HFFc6 (cell line): ENCODE measurements at regions not wholly inside any gene's neighbourhood (a gene's known extent, or its start where the extent isn't known, plus 50 kb on each side); places are given as distances from the start of the nearest gene placed in this dataset.

Experiments used
- DNase-seq: peaks from one replicate; pipeline ENCODE4 v3.0.0-alpha.2; 2018
- H3K27ac Mint-ChIP-seq: 2 replicates; pipeline ENCODE4 v1.8.0; 2020; ENCODE audit warnings: mild to moderate bottlenecking, mixed read lengths
- H3K27me3 Mint-ChIP-seq: 2 replicates; pipeline ENCODE4 v1.8.0; 2021; ENCODE audit warnings: mild to moderate bottlenecking, moderate library complexity, mixed read lengths; ENCODE audit not compliant: insufficient read depth
- H3K36me3 Mint-ChIP-seq: 2 replicates; pipeline ENCODE4 v1.8.0; 2021; ENCODE audit warnings: low read depth, mixed read lengths
- H3K4me1 Mint-ChIP-seq: 2 replicates; pipeline ENCODE4 v1.8.0; 2020; ENCODE audit warnings: low read depth, mixed read lengths
- H3K4me3 Mint-ChIP-seq: 2 replicates; pipeline ENCODE4 v1.8.0; 2020; ENCODE audit warnings: mild to moderate bottlenecking, moderate library complexity, mixed read lengths
- H3K9me3 Mint-ChIP-seq: 2 replicates; pipeline ENCODE4 v1.8.0; 2020; ENCODE audit warnings: mild to moderate bottlenecking, mixed read lengths
- TF ChIP-seq, protein P1 (sequence below): fragments of 200-600 bp; sonication (generic); IDR thresholded peaks from 2 replicates; pipeline ENCODE4 v1.5.0; 2021; ENCODE audit warnings: antibody characterized with exemption, mild to moderate bottlenecking

DNA sequence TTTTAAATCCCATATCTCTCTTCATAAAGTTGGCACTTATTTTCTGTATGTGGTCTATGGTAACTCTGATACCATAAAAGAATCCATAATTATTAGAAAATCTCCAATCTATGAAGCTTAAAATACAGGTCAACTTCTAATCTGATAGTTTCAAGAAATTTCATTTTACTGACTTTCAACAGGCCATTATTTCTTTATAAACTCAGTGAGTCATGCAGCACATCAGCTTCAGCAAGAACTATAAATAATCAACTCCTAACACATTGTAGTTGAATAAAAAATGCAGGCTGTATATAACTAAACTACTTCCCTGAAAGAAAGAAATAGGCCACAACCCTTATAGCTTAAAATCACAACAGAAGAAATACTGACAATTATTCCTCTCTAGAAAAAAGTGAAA, 204.3 kb upstream of the CCDC150 start:
- Mint-ChIP-seq H3K27me3 (peaks cover 2% of the 10 kb centered on the region), H3K27ac (no peak overlapping the region), H3K9me3 (no peaks in the 10 kb centered on the region), H3K4me1 (peaks cover 33% of the 10 kb centered on the region), H3K36me3 (no peaks in the 10 kb centered on the region), H3K4me3 (no peak overlapping the region)
- no peak for DNase-seq
- TF ChIP-seq, protein P1, sequence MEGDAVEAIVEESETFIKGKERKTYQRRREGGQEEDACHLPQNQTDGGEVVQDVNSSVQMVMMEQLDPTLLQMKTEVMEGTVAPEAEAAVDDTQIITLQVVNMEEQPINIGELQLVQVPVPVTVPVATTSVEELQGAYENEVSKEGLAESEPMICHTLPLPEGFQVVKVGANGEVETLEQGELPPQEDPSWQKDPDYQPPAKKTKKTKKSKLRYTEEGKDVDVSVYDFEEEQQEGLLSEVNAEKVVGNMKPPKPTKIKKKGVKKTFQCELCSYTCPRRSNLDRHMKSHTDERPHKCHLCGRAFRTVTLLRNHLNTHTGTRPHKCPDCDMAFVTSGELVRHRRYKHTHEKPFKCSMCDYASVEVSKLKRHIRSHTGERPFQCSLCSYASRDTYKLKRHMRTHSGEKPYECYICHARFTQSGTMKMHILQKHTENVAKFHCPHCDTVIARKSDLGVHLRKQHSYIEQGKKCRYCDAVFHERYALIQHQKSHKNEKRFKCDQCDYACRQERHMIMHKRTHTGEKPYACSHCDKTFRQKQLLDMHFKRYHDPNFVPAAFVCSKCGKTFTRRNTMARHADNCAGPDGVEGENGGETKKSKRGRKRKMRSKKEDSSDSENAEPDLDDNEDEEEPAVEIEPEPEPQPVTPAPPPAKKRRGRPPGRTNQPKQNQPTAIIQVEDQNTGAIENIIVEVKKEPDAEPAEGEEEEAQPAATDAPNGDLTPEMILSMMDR, result no peak

DNA sequence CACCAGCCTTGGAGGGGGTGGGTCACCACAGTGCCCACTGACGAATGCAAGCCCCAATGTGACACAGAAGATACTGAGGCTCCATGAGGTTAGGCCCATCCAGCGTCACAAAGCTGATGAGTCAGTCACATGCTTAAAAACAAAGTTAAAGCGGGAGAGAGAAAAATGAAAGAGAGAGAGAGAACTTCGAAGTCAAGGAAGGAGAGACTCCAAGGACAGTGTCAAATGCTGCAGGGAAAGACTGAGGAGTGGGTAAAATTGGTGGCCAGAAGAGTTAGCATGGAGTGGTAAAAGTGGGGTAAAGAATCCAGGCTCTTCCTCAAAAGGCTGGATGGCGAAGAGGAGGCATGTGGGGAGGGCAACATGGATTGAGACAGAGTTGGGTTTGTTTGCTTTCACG, 201.9 kb upstream of the CCDC150 start:
- H3K27ac Mint-ChIP-seq, result peak overlapping the region; percentile 40
- no peaks in the 10 kb centered on the region for H3K9me3 Mint-ChIP-seq
- peaks cover 2% of the 10 kb centered on the region for H3K27me3 Mint-ChIP-seq
- no peaks in the 10 kb centered on the region for H3K36me3 Mint-ChIP-seq
- peaks cover 33% of the 10 kb centered on the region for H3K4me1 Mint-ChIP-seq
- DNase-seq, result no peak
- H3K4me3 Mint-ChIP-seq, result peak overlapping the region; percentile 18
- TF ChIP-seq, protein P1, result no peak

DNA sequence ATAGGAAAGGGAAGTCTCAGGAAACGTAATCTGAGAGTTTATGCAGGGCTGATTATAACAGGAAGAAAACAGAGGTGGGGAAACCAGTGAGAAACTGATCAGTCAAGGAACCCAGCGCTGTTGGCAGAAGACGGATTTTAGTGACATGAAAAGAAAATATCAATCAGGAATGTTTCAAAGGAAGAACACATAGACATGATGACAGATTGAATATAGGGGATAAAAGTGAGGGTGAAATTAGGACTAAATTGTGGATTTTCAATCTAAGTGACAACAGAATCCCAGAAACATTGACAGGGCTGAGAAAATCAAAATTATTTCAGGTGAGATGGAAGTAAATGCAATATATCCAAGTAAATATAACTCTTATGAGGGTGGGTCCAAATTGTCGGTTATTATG, 199.8 kb upstream of the CCDC150 start:
- H3K4me3 Mint-ChIP-seq, result no peak overlapping the region
- TF ChIP-seq, protein P1, result no peak
- H3K36me3 Mint-ChIP-seq, result no peaks in the 10 kb centered on the region
- H3K27me3 Mint-ChIP-seq, result peaks cover under 1% of the 10 kb centered on the region
- no peaks in the 10 kb centered on the region for H3K9me3 Mint-ChIP-seq
- H3K4me1 Mint-ChIP-seq, result peaks cover 31% of the 10 kb centered on the region
- DNase-seq, result no peak
- no peak overlapping the region for H3K27ac Mint-ChIP-seq

DNA sequence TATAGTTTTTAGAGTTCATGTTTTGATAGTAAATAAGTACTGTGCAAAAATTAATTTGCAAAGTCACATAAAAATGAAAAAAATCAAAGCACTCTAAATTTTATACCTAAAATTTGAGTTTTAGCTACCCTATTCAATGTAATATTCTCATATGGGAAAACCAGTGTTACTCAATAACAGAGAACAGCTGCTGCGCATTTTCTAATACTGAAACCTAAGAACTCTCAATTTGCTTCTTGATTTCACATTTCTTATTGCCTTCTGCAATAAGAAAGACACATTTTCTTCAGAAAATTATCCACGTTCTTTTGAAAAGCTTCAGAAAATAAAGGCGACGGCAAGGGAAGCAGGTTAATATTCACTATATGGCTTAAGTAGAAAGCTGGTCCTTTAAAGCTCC, 199.1 kb upstream of the CCDC150 start:
- no peaks in the 10 kb centered on the region for H3K36me3 Mint-ChIP-seq

DNA sequence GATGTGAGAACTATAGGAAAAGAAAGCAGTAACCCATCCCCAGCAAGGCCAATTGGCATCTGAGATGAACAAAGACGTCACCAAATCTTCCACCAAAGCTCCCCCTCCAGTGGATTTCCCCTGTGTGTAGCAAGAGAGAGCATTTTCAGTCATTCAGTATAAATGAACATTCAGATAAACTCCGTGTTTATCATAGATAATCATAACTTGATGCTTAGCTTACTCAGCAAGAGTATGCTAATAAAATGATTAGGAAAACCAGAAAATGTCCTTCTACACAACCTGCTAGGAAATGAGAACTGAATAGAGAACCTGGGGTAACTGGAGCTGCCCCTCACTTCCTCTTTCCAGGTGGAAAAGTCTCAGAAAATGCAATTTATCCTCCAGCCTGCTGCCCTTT, 198.0 kb upstream of the CCDC150 start:
- Mint-ChIP-seq H3K27ac (no peak overlapping the region), H3K4me1 (peaks cover 20% of the 10 kb centered on the region), H3K36me3 (no peaks in the 10 kb centered on the region), H3K4me3 (no peak overlapping the region), H3K9me3 (no peaks in the 10 kb centered on the region), H3K27me3 (no peaks in the 10 kb centered on the region; the same call in 1 of the 2 replicates)
- TF ChIP-seq, protein P1, result no peak
- DNase-seq, result no peak

More for the DNA sequence above, 199.1 kb upstream of the CCDC150 start:
- no peaks in the 10 kb centered on the region; the same call in 1 of the 2 replicates for H3K27me3 Mint-ChIP-seq
- H3K4me3 Mint-ChIP-seq, result no peak overlapping the region
- peaks cover 24% of the 10 kb centered on the region for H3K4me1 Mint-ChIP-seq
- TF ChIP-seq, protein P1, result no peak
- no peak overlapping the region for H3K27ac Mint-ChIP-seq
- no peaks in the 10 kb centered on the region for H3K9me3 Mint-ChIP-seq
- no peak for DNase-seq

DNA sequence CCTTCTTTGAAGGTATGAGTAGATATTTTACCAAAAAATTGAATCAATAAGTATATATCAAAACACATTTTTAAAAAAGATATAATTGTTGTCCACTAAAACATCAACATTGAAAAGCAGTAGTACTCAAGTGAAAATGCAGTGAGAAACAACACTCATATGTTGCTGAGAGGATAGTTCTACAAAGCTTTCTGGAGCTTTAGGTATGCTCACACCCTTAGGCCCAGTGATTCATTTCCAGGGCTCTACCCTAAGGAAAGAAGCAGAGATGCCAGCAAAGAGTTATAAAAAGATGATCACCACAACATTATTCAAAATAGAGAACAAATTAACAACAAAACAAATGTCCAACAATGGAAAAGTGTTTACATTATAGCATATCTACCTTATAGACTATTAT, 197.3 kb upstream of the CCDC150 start:
- H3K4me3 Mint-ChIP-seq, result no peak overlapping the region
- no peaks in the 10 kb centered on the region; the same call in 1 of the 2 replicates for H3K27me3 Mint-ChIP-seq
- peak; percentile 60 for DNase-seq
- no peak overlapping the region for H3K27ac Mint-ChIP-seq
- peaks cover 15% of the 10 kb centered on the region for H3K4me1 Mint-ChIP-seq
- H3K36me3 Mint-ChIP-seq, result no peaks in the 10 kb centered on the region
- TF ChIP-seq, protein P1, result no peak
- no peaks in the 10 kb centered on the region for H3K9me3 Mint-ChIP-seq
